Activated CD4-positive, alpha-beta T cell treated with anti-CD3 and anti-CD28 coated beads, Interleukin-2, Interleukin-6, amounts not matched to agents 100 ng/mL and 50 ng/mL, durations not matched to agents 16 hours and 8 hours (primary cell): ENCODE measurements at regions not wholly inside any gene's neighbourhood (a gene's known extent, or its start where the extent isn't known, plus 50 kb on each side); places are given as distances from the start of the nearest gene placed in this dataset.
"Not testable (repeated sequence)": the region's sequence is repeated elsewhere in the genome, so short reads cannot be mapped to it uniquely, and the experiment has no call there.

ENCODE experiments used
- DNase-seq: peaks from one replicate; pipeline ENCODE4 v3.0.0-alpha.2; 2020

GRCh38 chr4:17231880-17232475 is 279.9 kb downstream of the QDPR start:
- not testable (repeated sequence) for DNase-seq

DNA sequence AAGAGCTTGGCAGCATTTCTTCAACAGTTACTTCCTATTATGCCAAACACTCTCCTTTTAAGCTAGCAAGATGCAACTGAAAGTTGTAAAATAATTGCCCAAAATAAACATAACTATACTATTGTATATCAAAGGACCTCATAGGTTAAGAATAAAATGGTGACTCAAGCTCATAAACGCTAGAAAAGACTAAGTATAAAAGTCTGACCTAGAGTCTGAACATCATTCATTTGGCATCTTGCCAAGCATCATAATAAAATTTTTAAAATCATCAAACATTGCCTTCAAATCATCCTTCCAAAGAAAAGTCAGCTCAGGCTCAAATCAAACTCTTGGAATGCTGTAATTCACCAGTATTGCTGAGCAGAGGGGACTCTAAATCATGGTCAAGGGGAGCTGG is 281.2 kb downstream of the QDPR start:
- no peak for DNase-seq

DNA sequence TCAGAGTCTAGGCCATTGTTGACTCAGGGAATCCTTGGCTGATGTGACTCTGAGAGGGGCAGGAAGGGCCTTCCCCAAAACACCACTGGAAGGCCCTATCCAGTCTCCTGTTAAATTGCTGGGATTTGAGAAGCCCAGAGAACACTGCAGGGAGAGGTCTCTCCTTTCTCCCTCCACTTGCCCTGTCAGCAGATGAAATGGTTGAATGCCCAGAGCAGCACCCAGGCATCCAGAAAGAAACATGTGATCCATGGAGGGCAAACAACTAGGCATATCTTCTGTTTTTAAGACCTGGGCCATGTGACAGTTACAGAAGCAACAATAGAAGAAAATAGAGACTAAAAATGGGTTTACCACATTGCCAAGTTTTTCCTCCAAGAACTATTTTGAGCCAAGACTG is 291.1 kb downstream of the QDPR start:
- no peak for DNase-seq

DNA sequence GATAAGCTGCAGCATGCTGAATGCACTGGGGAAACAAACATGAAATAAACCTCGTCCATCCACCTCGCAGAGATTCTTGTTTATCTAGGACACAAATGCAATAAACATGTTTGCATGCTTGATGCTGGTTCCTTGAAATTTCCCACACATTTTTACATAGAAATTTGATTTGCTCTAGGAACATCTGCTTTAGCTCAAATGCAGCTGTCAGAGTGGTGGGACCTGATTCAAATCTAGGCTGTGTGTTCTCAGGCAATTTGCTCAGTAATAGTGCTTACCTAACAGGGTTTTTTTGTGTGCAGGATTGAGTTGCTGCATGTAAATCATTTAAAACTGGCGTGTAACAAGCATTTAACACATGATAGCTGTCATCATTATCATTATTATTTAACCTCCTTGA is 293.1 kb downstream of the QDPR start:
- no peak for DNase-seq

- no peak for DNase-seq
Measured at GRCh38 chr4:17206829-17207801, 304.8 kb downstream of the QDPR start.

GRCh38 chr4:17204908-17205307 is 306.5 kb upstream of the LDB2 start:
- no peak for DNase-seq

DNA sequence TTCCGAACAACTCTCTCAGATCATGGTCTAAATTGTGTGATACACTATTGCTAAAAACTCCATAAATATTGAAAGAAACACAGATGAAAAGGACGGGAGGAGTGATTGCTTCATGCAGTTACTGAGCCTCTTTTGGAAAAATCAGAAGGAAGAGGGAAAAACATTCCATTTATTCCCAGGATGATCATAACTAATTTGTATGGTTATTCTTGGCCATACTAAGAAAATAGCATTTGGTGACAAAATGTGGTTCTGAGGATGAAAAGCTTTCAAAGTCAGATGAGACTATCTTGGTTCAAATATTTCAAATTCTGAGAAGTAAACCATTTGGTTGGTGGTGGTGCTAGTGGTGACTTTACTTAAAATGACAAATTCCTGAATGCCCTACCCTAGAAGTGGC is 305.4 kb upstream of the LDB2 start:
- DNase-seq: no peak

- DNase-seq: no peak
Measured at GRCh38 chr4:17197070-17197469, 298.6 kb upstream of the LDB2 start.

DNA sequence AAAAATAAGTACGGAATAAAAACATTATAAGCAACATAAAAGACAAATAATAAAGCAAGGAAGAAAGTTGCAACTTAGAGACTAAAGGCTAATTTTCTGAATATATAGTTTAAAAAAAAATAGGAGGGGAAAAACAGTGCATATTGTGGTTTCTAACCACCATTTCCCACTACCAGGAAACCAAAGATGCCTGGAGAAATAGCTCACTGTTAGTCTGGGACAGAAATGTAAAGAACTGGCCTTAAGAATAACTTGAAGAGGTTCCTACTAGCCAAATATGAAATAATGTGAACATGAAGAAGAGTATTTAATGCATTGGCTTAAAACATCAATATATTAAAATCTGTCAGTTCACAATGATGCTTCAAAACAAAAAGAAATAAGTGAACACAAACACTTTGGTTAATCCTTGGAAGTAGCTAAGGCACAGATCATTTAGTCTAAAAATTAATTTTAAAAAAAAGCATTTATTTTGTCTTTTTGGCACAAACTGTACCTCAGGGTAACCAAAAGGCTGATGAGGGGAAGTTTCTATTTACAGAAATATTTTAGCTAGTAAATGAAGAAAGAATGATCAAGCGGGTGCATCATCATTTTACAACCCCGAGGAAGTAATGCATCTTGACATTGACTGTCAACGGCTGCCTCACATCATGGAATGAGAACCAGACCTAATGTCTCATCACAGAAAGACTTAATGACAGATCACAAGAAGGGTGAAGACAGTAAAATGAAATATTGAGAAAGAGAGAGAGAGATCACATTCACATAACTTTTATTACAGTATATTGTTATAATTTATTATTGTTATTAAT is 297.2 kb upstream of the LDB2 start:
- DNase-seq: no peak

GRCh38 chr4:17194586-17194985 is 296.1 kb upstream of the LDB2 start:
- no peak for DNase-seq

- DNase-seq: no peak
Measured at GRCh38 chr4:17189759-17190158, 291.3 kb upstream of the LDB2 start.

DNA sequence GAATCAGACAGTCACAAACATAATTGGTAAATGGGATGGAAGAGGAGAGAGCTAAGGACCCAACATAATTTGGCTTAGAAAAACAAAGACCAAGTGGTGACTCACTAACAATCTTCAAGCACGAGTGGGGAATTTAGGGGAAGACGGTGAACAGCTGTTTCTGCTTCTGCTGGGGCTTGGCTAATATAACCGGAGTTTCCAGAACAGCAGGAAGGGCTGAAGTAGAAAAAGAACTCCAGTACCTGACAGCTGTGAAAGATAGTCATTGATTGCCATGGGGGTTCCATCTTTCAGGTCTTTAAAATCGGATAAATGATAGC is 290.9 kb upstream of the LDB2 start:
- DNase-seq: no peak

DNA sequence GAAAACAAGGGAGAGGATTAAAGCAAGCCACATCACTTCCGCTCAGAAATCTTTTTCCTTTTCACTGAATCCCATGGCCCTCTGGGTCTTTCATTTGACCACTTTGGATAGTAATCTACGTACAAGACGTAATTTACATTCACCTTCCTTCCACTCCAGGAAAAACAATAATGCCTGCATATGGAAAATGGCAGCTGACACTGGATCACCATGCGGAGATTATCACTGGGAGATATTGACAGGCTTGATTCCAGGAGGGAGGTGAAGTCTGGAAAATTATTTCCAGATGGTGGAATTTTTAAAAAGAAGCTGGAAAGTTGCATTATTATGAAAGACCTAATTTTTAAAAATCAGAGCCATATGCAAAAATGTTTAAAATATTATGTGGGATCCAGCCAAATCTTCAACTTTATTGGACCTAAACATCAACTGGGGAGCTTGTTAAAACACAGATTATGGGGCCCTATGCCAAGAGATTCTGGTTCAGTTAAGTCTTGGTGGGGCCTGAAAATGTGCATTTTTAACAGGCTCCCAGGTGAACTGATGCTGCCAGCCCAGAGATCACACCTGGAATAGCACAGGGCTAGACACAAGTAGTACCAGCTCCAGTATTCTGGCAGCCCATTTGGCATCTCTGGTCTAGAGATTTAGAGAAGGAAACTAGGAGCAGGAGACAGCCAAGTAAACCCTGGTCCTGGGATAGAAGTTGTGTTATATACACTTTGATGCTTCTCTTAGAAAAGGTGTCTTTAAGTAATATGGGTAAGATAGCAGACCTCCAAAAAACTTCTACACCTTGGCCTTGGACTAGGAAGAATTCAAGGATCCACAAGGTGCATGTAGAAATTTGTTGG is 290.3 kb upstream of the LDB2 start:
- DNase-seq: no peak

DNA sequence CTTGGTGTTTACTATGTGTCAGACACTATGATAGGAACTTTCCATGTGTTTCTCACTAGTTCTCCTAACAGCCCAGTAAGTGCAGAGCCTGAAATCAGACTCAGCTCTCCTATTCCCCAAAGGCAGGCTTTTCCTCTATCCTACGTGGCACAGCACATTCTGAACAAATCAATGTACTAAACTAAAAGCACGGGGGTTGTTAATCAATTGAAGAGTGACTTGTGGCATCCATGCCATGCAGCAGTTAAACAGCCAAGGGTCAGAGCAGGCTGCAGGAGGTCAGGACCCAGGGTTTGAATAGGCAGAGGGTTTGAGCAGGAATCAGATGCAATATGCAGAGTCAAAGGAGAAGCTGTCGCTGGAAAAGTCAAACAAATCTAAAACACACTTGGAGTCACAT is 289.7 kb upstream of the LDB2 start:
- DNase-seq: no peak

GRCh38 chr4:17187003-17187402 is 288.6 kb upstream of the LDB2 start:
- DNase-seq: no peak

- no peak for DNase-seq
Measured at GRCh38 chr4:17182888-17183287, 284.4 kb upstream of the LDB2 start.

DNA sequence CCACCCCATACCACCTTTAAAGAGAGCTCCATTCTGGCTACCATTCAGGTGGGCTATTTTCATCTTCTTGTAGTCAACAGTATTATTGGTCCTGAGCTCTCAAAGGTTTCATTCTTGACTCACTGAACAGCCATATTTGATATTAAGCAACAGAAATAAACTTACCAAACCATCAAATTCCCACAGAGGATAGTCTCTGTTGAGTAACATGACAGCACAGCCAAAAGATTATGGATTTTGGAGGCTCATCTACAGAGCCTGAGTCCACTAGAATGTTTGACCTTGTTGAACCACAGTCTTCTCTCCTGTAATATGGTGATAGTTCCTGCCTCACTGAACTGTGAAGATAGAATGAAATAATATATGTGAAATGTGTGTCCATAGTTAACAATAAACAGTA is 276.3 kb upstream of the LDB2 start:
- no peak for DNase-seq

GRCh38 chr4:17173300-17173699 is 274.9 kb upstream of the LDB2 start:
- DNase-seq: no peak

DNA sequence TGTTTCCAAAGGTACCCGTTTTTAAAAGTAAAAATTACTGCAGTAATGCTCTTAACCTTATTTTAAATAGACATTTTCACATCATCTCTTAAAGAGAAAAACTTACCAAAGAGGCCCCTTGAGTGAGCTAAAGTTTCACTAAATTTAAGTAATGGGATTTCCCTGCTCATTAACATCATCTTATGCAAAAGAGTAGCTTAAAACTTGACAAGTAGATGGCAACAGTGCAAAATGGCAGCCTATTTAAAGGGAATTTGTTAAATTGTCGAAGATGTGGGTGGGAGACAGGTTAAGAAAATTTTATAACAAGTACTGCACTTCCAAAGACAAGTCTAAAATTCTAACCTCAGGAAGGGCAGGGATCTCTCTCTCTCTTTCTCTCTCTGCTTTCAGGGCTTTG is 271.7 kb upstream of the LDB2 start:
- no peak for DNase-seq

DNA sequence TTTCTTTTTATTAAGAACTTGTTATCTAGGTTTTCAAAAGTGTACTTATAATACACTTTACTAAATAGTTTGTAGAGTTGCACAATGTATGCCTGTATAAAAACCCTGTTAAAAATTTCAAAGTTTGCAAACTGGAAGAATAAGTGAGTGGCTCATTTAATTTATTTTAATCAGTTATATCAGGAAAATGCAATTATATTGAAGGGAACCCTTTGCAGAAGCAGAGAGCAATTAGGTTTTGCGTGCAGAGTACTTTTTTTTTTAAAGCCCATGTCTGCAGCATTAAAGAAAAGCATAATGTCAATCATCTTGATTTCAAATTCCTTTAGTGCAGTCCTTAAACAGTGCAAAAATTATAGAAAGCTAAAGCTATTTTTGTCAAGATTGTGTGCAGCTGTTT is 271.3 kb upstream of the LDB2 start:
- DNase-seq: no peak

GRCh38 chr4:17168571-17168970 is 270.1 kb upstream of the LDB2 start:
- DNase-seq: no peak

DNA sequence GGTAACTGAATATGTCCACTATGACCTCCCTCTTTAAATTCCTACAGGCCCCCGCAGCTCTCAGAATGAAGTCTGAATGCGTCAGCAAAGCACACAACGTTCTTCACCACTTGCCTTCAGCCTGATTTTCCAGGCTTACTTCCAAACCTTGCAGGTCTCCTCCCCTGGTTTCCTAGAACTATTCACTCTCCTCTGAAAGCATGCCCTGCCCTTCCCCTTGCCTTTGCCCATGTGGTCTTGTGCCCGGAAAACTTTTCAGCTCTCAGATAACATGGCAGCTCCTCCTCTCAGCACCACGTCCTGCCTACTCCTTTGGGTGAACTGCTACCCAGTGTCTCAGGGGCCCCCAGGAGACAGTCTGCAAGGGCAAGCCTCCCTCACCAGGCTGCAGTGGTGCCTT is 268.5 kb upstream of the LDB2 start:
- DNase-seq: no peak

GRCh38 chr4:17165286-17165685 is 266.8 kb upstream of the LDB2 start:
- DNase-seq: no peak
